ENCODE measurements at regions not wholly inside any gene's neighbourhood (a gene's known extent, or its start where the extent isn't known, plus 50 kb on each side); places are given as distances from the start of the nearest gene placed in this dataset.

DNA sequence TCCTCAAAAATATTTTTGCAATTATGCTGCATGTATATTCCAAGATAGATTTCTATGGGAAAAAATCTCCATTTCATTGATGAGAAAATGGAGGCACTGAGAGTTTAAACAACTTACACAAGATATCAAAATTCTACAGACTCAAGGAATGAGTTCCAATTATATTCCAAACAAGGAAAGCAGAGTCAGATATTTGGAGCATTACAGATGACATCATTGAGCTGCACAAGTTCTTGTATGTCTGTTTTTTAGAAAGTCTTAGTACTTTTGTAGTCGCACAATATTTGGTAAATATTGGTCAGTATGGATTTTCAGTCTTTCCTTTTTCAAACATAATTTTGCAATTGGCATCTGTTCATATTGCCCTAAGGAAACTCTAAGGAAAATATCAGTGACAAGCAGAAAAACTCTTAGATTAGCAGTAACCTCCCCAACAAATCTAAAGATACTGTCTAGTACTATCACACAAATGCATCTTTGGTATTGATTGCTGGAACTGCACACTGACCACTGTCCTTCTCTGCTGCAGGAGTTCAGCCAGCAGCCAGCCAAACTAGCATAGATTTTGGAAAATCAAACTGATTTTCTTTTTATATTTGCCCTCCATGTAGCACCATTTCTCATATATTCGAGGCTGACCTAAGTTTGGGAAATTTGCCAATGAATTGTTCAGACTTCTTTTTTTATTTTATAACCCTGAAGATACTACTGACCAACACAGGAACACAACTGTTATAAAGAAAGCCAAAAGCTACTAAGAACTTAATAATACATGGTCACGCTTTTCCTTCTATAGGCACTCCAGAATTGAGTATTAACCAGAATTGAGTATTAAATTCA is 51.7 kb upstream of the TBX18 start:
- TF ChIP-seq, protein P1, sequence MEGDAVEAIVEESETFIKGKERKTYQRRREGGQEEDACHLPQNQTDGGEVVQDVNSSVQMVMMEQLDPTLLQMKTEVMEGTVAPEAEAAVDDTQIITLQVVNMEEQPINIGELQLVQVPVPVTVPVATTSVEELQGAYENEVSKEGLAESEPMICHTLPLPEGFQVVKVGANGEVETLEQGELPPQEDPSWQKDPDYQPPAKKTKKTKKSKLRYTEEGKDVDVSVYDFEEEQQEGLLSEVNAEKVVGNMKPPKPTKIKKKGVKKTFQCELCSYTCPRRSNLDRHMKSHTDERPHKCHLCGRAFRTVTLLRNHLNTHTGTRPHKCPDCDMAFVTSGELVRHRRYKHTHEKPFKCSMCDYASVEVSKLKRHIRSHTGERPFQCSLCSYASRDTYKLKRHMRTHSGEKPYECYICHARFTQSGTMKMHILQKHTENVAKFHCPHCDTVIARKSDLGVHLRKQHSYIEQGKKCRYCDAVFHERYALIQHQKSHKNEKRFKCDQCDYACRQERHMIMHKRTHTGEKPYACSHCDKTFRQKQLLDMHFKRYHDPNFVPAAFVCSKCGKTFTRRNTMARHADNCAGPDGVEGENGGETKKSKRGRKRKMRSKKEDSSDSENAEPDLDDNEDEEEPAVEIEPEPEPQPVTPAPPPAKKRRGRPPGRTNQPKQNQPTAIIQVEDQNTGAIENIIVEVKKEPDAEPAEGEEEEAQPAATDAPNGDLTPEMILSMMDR (IDR thresholded peaks at IDR 0.05; ENCODE audit: low read length): no peak
- no peak for TF ChIP-seq EZH2 (optimal IDR thresholded peaks at IDR 0.05; ENCODE audit: low read depth, low read length)
- no peak for TF ChIP-seq EZH2phosphoT487 (IDR thresholded peaks at IDR 0.05; ENCODE audit: low read length)
